SK-N-SH (cell line): ENCODE measurements at regions not wholly inside any gene's neighbourhood (a gene's known extent, or its start where the extent isn't known, plus 50 kb on each side); places are given as distances from the start of the nearest gene placed in this dataset.
"Not testable (repeated sequence)": the region's sequence is repeated elsewhere in the genome, so short reads cannot be mapped to it uniquely, and the experiment has no call there.

ENCODE experiments used
- CTCF ChIP-seq: fragments of 200-600 bp; sonication (generic); IDR thresholded peaks from 2 replicates; pipeline ENCODE4 v1.6.1; 2017; ENCODE audit warnings: antibody characterized with exemption, mild to moderate bottlenecking, moderate library complexity
- ELF1 ChIP-seq: IDR thresholded peaks from 2 replicates; pipeline ENCODE4 v1.4.0; 2012
- EP300 ChIP-seq, 2 experiments: IDR thresholded peaks; 2 replicates each; pipeline versions ENCODE4 v1.4.0 to v1.6.1; 2012; ENCODE audit warnings: borderline replicate concordance in 1 of 2, low read depth in 1 of 2, low read length in 1 of 2
- JUND ChIP-seq: IDR thresholded peaks from 2 replicates; pipeline ENCODE4 v1.4.0; 2012
- NRF1 ChIP-seq: IDR thresholded peaks from 2 replicates; pipeline ENCODE4 v1.6.1; 2012; ENCODE audit warnings: low read depth, mild to moderate bottlenecking, low read length
- TF ChIP-seq, protein P1 (sequence below): IDR thresholded peaks from 2 replicates; pipeline ENCODE4 v1.4.0; 2012; ENCODE audit warnings: low read depth

GRCh38 chr16:5909556-5909955, 812.0 kb upstream of the EEF2KMT start:
- TF ChIP-seq EP300 (IDR thresholded peaks at IDR 0.05; ENCODE audit: borderline replicate concordance in 1 of 2, low read depth in 1 of 2, low read length in 1 of 2); CTCF; ELF1; NRF1; JUND: not testable (repeated sequence)
- TF ChIP-seq, protein P1, sequence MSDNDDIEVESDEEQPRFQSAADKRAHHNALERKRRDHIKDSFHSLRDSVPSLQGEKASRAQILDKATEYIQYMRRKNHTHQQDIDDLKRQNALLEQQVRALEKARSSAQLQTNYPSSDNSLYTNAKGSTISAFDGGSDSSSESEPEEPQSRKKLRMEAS: not testable (repeated sequence)
